NCI-H510A treated with DMSO at 0.1 percent for 48 hours (cell line): ENCODE measurements at regions not wholly inside any gene's neighbourhood (a gene's known extent, or its start where the extent isn't known, plus 50 kb on each side); places are given as distances from the start of the nearest gene placed in this dataset.

Experiments used
- DNase-seq: peaks from one replicate; lab custom pipeline; 2025; lab: John Stamatoyannopoulos, UW

DNA sequence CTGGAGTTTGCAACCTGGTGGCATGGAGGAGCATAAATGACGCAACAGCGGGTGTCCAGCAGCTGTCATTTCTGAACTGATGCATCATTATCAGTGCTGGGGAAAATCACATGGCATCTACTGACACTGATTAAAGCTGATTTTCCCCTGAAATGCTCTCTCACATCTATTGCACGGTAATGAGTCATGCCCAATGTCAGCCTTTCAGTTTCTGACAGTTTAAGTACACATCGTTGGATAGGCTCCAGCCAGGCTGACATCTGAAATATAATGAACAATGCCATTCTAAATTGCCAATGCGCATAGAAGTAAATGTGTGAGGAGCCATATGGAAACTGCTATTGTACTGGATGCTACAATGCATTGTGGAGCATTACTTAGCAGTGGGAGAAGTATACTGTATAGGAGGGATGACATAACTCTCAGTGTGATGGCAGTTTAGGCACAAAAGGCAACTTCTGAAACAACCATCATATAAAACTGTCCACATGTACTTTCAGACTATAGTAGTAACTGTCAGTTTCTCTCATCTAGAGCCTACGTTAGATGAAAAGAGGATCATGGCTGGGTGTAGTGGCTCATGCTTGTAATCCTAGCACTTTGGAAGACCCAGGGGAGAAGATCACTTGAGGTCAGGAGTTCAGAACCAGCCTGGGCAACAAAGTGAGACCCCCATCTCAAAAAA is 389.3 kb upstream of the DMAC1 start:
- DNase-seq, result no peak

DNA sequence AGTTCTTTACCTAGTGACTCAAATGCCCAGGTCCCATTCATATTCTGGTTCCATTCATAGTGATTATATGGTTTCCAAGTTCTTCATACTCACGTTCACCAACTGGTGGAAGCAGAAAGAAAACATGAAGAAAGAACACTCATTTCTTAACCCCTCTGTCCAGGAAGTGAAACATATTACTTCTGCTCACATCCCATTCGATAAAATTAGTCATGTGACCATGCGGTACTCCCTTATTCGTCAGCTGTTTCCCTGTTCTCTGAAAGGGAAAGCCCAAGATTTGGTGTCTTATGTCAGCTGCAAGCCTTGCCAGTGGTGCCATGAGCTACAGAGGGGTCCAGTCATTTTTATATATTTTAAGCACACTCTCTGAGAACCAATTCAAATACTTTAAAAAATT is 387.0 kb upstream of the DMAC1 start:
- DNase-seq, result no peak

DNA sequence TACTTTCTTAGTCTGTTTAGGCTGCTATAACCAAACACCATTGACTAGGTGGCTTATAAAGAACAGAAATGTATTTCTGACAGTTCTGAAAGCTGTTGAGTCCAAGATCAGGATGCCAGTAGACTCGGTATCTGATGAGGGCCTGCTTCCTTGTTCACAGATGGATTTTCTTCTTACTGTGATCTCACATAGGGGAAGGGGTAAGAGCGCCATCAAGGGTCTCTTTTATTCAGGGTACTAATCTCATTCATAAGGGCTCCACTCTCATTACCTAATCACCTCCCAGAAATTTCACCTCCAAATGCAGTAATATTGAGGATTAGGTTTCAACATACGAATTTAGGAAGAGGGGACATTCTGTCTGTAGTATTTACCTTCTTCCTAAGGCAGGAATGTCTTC is 384.0 kb upstream of the DMAC1 start:
- DNase-seq, result no peak

DNA sequence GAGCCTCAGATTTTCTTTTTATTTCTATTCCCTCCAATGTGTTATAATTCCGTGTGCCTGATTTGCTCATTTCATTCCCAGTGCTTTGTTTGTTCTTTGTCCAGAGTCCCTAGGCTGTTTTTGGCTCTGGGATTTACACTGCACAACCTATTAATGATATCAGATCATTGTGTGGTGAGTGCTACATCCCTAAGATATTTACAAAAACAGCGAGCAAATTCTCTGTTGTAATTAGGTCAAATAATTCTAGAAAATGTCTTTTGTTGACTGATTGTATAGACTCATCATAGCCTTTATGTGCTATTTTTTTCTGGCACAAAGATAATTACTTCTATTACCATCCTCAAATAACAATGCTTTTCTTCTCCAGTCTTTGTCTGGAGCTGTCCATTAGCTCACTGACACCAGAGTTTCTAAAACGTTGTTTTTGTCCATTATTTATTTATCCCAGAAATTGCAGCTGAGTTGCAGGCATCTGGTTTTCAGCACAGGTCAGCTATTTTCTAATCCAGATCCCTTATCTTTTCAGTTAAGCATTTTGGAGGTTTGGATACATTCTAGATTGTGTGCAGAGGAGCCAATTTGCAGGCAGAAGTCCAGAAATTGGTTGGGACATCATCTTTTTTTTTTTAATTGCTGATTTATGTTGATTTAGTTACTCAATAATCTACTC is 379.9 kb upstream of the DMAC1 start:
- DNase-seq, result no peak

DNA sequence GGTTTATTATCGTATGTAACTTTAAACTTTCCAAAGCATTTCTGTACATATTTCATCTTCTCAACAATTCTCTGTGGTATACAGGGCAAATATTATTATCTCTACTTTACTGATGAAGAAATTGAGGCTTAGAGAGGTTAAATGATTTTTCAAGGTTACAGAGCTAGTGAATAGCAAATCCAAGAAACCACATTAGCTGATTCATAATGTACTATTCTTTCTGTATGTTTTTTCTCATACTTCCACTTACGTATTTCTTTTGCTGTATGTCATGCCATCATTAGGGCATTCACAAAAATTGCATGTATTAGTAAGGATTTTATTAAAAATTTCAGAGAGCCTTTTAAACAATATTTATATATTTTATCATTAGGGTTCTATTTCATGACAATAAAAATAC is 372.4 kb upstream of the DMAC1 start:
- no peak for DNase-seq

DNA sequence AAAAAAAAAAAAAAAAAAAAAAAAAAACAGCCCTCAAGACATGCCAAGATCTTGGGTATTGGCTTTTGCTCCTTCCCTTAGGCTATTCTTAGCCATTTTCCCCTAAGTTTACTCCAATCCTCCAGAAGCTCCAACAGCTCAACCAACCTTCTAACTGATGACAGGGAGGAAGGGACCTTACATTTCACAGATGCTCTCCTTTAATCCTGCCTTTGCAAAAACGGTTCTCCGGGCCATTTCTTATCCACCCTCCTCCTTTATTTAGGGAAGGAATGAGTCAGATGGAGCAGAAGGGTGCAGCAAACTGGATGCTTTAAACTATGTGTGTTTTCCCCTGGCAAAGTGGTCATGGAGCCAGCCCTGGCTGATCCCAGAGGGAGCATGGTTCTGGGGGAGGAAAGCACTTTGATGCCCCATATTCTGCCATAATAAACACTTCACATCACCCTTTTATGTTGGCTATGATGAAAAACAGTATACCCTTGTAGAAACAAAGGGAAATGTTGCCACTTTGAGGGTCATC is 369.4 kb upstream of the DMAC1 start:
- DNase-seq, result no peak

- DNase-seq, result no peak
Measured at GRCh38 chr9:8160787-8161186, 361.2 kb upstream of the DMAC1 start.

GRCh38 chr9:8158574-8158973 is 359.0 kb upstream of the DMAC1 start:
- no peak for DNase-seq

GRCh38 chr9:8157683-8158324 is 358.2 kb upstream of the DMAC1 start:
- no peak for DNase-seq

- DNase-seq, result no peak
Measured at GRCh38 chr9:8156346-8156745, 356.8 kb upstream of the DMAC1 start.

GRCh38 chr9:8155706-8156105 is 356.1 kb upstream of the DMAC1 start:
- DNase-seq, result no peak

- DNase-seq, result no peak
Measured at GRCh38 chr9:8143677-8144076, 344.1 kb upstream of the DMAC1 start.

DNA sequence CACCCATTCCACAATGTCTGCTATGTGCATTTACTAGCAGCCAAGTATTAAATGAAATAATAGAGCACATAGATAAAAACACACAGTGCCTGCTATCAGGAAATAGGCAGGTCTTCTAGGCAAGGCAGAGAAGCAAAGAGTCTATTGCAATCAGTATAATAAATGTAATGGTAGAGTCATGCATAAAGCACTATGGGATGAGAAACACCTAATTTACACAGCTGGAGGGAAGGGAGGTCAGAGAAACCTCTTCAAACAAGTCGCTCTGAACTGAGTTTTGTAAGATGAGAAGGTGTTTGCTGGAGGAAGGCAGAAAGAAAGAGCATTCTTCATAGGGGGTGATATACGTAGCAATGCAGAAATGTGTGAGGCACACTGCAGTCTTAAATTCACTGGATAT is 341.0 kb upstream of the DMAC1 start:
- DNase-seq, result no peak

- DNase-seq, result no peak
Measured at GRCh38 chr9:8139756-8140155, 340.2 kb upstream of the DMAC1 start.

GRCh38 chr9:8136477-8136876 is 336.9 kb upstream of the DMAC1 start:
- no peak for DNase-seq

DNA sequence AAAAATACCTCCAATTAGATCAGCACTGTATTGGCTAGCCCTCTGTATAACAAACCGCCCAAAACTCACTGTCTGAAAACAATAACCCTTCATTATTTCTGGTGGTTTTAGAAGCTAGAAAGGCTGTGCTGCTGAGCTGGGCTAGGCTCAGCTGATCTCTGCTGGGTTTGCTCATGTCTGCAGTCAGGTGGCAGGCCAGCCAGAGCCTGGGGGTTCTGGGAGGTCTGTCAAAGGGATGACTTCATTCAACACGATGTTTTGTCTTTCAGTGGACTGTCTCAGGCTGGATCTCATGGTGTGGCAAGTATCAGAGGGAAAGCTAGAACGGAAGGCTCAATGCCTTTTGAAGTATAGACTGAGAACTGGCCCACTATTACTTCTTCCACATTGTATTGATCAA is 335.1 kb upstream of the DMAC1 start:
- DNase-seq, result no peak

- DNase-seq, result no peak
Measured at GRCh38 chr9:8133606-8134005, 334.0 kb upstream of the DMAC1 start.

DNA sequence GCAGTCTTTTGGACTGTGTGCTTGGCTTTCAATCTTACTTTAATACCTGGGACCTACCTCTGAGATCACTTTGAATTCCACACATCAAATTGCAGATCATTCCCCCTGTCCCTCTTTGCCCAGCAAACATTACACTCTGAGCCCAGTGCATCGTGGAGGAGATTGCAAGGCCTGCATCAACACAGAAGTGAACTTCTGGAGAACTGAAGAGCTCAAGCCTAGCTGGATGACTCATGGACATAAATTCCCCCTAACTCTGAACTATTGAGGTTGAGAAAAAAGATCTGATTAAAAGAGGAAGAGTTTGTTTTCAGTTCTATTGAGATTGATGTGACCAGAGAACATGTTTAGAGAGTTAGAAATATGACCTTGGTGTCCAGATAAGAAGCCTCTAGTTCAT is 316.0 kb upstream of the DMAC1 start:
- DNase-seq, result no peak

GRCh38 chr9:8114826-8115225 is 315.2 kb upstream of the DMAC1 start:
- no peak for DNase-seq

DNA sequence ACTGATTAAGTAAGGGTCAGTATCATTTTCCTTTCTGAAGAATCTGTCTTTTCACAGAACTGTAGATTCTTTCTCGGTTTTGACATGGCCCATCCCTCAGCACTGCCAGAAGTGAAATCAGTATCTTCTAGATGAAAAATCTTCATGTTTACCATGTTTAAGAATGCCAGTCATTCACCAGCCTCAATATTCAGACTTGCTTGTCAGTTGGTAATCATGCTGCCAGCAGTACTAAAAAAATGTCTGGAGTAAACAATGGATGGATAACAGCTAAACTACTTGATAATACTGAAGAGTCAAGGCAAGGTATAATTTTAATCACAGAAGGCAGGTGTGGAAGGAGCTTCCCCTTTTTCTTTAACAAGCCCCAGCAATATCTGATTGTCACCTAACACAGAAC is 306.8 kb upstream of the DMAC1 start:
- no peak for DNase-seq

DNA sequence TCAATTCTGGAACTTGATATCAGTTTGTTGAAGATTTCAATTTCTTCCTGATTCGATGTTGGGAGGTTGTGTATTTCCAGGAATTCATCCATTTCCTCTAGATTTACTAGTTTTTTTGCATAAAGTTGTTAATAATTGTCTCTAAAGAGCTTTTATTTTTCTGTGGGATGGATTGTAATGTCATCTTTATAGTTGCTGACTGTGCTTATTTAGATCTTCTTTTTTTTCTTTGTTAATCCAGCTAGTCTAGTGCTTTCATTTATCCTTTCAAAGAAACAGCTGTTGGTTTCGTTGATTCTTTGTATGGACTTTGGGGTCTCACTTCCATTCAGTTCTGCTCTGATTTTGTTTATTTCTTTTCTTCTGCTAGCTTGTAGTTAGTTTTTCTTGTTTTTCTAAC is 302.0 kb upstream of the DMAC1 start:
- DNase-seq, result no peak

DNA sequence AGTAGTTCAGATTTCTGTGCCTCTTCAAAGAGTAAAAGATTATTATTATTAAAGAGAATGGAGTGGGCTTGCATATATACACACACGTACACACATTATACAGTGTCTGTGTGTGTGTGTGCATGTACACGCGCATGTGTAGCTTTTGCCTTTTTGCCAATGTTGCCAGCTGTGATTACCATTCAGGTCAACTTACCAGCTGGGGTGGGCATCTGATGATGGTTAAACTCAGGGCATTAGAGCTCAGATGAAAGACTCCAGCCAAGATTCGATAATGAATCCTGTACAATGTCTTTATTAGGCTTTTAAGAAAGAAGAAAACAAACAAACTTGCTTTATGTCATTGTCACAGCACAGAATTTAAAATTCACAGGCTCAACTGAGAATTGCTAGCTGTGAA is 296.5 kb upstream of the DMAC1 start:
- no peak for DNase-seq

GRCh38 chr9:8095672-8096086 is 296.1 kb upstream of the DMAC1 start:
- DNase-seq, result peak; percentile 77
